ENCODE measurements at regions not wholly inside any gene's neighbourhood (a gene's known extent, or its start where the extent isn't known, plus 50 kb on each side); places are given as distances from the start of the nearest gene placed in this dataset.
"Not testable (repeated sequence)": the region's sequence is repeated elsewhere in the genome, so short reads cannot be mapped to it uniquely, and the experiment has no call there.

DNA sequence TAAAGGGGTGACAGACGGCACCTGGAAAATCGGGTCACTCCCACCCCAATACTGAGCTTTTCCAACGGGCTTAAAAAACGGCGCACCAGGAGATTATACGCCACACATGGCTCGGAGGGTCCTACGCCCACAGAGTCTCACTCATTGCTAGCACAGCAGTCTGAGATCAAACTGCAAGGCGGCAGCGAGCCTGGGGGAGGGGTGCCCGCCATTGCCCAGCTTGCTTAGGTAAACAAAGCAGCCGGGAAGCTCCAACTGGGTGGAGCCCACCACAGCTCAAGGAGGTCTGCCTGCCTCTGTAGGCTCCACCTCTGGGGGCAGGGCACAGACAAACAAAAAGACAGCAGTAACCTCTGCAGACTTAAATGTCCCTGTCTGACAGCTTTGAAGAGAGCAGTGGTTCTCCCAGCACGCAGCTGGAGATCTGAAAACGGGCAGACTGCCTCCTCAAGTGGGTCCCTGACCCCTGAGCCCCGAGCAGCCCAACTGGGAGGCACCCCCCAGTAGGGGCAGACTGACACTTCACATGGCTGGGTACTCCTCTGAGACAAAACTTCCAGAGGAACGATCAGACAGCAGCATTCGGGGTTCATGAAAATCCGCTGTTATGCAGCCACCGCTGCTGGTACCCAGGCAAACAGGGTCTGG is 162.8 kb upstream of the GJE1 start:
- not testable (repeated sequence) for DNase-seq

- DNase-seq = no peak
Measured at GRCh38 chr6:141969201-141969600, 163.5 kb upstream of the GJE1 start.

DNA sequence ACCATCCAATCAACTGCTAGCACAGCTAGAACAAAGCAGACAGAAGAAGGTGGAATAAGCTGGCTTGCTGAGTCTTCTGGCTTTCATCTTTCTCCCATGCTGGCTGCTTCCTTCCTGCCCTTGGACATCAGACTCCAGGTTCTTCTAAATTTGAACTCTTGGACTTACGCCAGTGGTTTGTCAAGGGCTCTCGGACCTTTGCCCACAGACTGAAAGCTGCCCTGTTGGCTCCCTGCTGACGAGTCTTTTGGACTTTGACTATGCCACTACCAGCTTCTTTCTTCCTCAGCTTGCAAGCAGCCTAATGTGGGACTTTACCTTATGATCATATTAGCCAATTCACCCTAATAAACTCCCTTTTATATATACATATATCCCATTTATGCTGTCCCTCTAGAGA is 164.1 kb upstream of the GJE1 start:
- DNase-seq = no peak

DNA sequence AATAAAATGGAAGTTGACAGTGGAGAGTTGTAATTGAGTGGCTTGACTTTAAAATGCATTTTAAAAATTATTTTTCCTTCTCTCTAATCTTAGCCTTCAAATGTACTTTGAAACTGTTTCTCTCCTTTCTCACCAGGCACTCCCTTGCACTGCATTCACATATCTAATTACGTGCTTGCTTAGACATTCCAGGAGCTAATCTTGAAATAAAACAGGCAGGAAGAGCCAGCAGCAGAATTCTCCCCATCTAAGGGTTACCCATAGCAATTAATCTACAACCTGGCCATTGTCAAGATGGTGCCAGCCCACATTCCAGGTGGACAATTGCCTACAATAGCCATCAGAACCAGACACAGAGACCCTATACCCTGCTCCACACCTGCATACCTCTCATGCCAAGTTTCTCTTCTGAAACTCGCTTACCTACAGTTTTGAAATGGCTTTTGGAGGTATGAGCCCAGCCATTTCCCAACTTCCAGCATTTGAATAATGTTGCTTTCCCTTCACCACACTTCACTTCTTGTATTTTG is 167.6 kb upstream of the GJE1 start:
- DNase-seq = no peak

- no peak for DNase-seq
Measured at GRCh38 chr6:141963543-141964295, 169.0 kb upstream of the GJE1 start.

GRCh38 chr6:141957271-141957670 is 175.5 kb upstream of the GJE1 start:
- no peak for DNase-seq

DNA sequence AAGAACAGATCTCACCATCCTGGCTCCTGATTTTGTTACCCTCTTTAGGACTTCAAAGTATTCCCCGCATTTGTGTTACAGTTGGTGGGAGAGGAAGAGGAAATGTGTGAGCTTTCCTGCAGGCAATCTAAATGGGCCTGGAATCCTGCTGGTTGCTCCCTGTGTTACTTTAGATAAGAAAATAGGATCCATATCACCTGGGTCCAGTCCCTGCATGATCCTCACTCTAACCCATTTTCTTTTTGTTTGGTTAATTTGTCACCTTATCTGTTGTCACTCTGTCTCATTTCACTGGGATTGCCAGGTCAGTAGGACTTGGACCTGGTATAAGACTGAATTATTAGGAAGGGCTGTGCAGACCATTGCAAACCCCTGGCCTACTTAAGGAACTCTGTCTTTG is 175.9 kb upstream of the GJE1 start:
- DNase-seq = no peak

- no peak for DNase-seq
Measured at GRCh38 chr6:141956046-141956761, 176.5 kb upstream of the GJE1 start.

DNA sequence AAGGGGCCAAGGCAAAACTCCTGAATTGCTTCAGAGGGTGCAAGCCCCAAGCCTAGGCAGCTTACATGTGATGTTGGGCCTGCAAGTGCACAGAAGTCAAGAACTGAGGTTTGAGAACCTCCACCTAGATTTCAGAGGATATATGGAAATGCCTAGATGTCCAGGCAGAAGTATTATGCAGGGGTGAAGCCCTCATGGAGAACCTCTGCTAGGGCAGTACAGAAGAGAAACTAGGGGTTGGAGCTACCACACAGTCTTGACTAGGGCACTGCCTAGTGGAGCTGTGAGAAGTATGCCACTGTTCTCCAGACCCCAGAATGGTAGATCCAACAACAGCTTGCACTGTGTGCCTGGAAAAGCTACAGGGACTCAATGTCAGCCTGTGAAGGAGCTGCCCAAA is 179.7 kb upstream of the GJE1 start:
- no peak for DNase-seq

GRCh38 chr6:141946502-141946901 is 186.2 kb upstream of the GJE1 start:
- DNase-seq = no peak

DNA sequence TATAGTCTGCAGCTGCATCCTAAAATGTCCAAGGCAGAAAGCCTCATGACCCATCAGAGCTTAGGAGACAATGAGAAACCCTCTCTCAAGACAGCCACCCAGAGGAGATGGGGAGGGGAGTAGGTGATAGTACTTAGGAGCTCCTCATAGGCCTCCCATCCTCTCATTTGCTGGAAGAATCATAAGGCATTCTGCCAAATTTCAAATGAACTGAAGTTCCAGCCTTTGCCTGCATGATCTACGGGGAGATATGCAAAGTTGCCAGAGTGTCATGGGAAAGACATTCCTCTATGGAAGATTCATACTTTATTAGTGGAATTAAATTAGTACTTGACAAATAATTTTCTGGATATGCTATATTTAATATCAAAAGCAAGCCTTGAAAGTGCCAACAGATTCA is 194.1 kb upstream of the GJE1 start:
- DNase-seq = no peak

- no peak for DNase-seq
Measured at GRCh38 chr6:141932685-141933084, 200.0 kb upstream of the GJE1 start.

- DNase-seq = not testable (repeated sequence)
Measured at GRCh38 chr6:141926200-141926900, 206.4 kb upstream of the GJE1 start.

DNA sequence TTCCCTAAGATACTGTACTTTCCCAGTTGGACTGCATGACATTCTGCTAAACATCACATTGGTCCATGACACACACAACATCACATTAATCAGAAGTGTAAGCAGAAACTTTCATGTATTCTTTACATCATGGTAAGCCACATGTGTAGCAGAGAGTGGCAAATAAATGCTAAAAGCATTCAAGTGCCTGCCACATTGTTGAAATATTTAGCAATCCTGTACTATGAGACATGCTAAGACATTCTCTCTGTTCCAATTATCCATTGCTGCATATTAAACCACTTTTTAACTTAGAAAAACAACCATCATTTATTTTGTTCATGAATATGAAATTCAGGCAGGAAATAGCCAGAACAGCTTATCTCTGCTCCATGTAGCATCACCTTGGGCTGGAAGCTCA is 207.7 kb upstream of the GJE1 start:
- DNase-seq = no peak

- no peak for DNase-seq
Measured at GRCh38 chr6:141922898-141923297, 209.8 kb upstream of the GJE1 start.

DNA sequence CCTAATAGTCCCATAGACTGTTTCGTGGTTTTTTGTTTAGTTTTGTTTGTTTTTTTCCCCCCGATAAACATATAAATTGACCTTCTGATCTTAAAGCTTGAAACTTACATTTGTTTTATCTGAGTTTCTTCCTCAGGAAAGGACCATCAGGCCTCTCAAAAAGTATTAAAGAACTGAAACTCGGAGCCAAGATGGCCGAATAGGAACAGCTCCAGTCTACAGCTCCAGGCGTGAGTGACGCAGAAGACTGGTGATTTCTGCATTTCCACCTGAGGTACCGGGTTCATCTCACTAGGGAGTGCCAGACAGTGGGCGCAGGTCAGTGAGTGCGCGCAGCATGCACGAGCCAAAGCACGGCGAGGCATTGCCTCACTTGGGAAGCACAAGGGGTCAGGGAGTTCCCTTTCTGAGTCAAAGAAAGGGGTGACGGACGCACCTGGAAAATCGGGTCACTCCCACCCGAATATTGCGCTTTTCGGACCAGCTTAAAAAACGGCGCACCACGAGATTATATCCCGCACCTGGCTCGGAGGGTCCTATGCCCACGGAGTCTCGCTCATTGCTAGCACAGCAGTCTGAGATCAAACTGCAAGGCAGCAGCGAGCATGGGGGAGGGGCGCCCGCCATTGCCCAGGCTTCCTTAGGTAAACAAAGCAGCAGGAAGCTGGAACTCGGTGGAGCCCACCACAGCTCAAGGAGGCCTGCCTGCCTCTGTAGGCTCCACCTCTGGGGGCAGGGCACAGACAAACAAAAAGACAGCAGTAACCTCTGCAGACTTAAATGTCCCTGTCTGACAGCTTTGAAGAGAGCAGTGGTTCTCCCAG is 215.8 kb upstream of the GJE1 start:
- DNase-seq = not testable (repeated sequence)

DNA sequence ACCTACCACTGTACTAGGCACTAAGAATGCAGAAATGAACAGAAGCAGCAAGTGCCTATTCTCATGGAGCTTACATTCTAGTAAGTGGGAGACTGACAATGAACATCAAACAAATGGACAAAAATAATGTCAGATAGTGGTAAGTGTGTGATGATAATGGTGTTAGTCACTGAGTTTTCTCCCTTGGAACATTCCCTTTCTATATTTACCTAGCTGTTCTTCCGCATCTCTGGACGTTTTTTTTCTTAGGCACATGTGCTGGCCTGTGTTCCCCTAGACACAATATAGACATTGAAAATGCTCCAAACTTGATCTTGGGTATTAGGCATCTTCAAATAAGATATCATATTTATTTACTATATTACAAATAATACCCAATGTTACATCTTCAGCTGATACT is 218.1 kb upstream of the GJE1 start:
- DNase-seq = no peak

- no peak for DNase-seq
Measured at GRCh38 chr6:141906569-141907080, 226.1 kb upstream of the GJE1 start.

- DNase-seq = no peak
Measured at GRCh38 chr6:141890661-141891060, 242.1 kb upstream of the GJE1 start.

DNA sequence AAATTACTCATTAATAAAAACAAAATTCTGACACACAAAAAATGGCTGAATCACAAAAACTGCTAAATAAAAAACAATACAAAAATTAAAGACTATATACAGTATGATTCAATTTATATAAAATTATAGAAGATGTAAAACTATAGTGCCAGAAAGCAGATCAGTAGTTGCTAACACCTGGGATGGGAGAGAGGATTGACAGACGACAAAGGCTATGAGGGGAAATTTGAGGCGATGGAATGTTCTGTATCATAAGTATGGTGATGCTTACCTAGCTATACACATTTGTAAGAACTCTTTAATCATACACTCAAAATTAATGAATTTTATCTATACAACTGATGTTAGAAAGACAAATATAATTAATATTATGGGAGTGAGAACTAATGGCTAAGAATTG is 247.9 kb upstream of the GJE1 start:
- DNase-seq = no peak

DNA sequence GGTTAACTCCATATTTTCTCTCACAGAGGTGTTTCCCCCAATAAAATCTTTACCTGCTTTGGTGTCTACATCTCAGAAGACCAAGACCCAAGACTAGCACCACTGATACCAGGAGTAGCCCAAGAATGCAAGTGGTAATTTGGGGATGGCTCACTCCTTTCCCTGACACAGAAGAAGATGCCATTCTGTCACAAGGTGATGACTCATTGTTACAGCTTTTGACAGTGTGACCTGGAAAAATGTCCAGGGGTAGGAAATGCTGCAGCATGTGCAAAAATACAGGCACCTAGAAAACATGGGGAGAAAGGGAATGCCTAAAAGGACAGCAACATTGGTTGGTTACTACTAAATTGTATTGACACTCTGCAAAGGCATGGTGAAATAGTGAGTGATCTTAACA is 254.0 kb upstream of the GJE1 start:
- no peak for DNase-seq

Measured in femur (tissue), 1 donor.